ENCODE measurements at regions not wholly inside any gene's neighbourhood (a gene's known extent, or its start where the extent isn't known, plus 50 kb on each side); places are given as distances from the start of the nearest gene placed in this dataset.

DNA sequence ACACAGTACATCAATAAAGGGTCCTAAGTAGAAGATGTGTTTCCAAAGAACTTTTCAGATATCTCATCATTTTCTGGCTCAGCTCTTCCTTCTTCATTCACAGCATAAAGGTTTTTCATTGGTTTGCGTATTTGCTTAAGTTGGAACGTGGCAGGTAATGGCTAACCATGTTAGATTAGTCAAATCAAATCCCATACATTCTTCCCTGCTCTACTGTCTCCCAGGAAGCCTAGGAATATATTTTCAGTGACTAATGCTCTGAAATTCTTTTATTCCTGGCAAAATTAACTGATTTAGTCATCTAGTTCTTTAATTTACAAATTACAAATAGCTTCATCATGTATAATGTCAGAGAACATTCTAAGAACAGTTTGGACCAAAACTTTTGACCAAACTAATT, 99.6 kb upstream of the TMEM161B start:
- TF ChIP-seq, protein P1, sequence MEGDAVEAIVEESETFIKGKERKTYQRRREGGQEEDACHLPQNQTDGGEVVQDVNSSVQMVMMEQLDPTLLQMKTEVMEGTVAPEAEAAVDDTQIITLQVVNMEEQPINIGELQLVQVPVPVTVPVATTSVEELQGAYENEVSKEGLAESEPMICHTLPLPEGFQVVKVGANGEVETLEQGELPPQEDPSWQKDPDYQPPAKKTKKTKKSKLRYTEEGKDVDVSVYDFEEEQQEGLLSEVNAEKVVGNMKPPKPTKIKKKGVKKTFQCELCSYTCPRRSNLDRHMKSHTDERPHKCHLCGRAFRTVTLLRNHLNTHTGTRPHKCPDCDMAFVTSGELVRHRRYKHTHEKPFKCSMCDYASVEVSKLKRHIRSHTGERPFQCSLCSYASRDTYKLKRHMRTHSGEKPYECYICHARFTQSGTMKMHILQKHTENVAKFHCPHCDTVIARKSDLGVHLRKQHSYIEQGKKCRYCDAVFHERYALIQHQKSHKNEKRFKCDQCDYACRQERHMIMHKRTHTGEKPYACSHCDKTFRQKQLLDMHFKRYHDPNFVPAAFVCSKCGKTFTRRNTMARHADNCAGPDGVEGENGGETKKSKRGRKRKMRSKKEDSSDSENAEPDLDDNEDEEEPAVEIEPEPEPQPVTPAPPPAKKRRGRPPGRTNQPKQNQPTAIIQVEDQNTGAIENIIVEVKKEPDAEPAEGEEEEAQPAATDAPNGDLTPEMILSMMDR (IDR thresholded peaks at IDR 0.05; ENCODE audit: low read length) = no peak
- TF ChIP-seq EZH2 (optimal IDR thresholded peaks at IDR 0.05; ENCODE audit: low read depth, low read length) = no peak
- no peak for TF ChIP-seq EZH2phosphoT487 (IDR thresholded peaks at IDR 0.05; ENCODE audit: low read length)

Measured in MM.1S (cell line).